ENCODE measurements at regions not wholly inside any gene's neighbourhood (a gene's known extent, or its start where the extent isn't known, plus 50 kb on each side); places are given as distances from the start of the nearest gene placed in this dataset.

- Mint-ChIP-seq H3K4me3 (no peak overlapping the region), H3K4me1 (no peaks in the 10 kb centered on the region), H3K27me3 (peaks cover 0 to 4% of the 10 kb centered on the region in 2 donors), H3K27ac (no peak overlapping the region), H3K9me3 (no peaks in the 10 kb centered on the region), H3K36me3 (no peaks in the 10 kb centered on the region)
- ATAC-seq (replicated peaks) (no peak), DNase-seq (no peak)
Observed at GRCh38 chr5:58116346-58116745, 343.5 kb downstream of the PLK2 start.

GRCh38 chr5:58115811-58116210 is 344.1 kb downstream of the PLK2 start:
- DNase-seq (no peak), ATAC-seq (replicated peaks) (no peak)
- Mint-ChIP-seq H3K27me3 (peaks cover 0 to 4% of the 10 kb centered on the region in 2 donors), H3K4me3 (no peak overlapping the region), H3K9me3 (no peaks in the 10 kb centered on the region), H3K4me1 (no peaks in the 10 kb centered on the region), H3K27ac (no peak overlapping the region), H3K36me3 (no peaks in the 10 kb centered on the region)

- H3K36me3 Mint-ChIP-seq = no peaks in the 10 kb centered on the region
- ATAC-seq (replicated peaks) = no peak
- no peak overlapping the region for H3K4me3 Mint-ChIP-seq
- no peaks in the 10 kb centered on the region for H3K9me3 Mint-ChIP-seq
- H3K27me3 Mint-ChIP-seq = peaks cover 4 to 5% of the 10 kb centered on the region in 2 donors
- H3K27ac Mint-ChIP-seq = no peak overlapping the region
- no peak for DNase-seq
- H3K4me1 Mint-ChIP-seq = no peaks in the 10 kb centered on the region
Observed at GRCh38 chr5:58114324-58114723, 345.6 kb downstream of the PLK2 start.

GRCh38 chr5:58113172-58113571 is 346.7 kb downstream of the PLK2 start:
- DNase-seq (no peak), ATAC-seq (replicated peaks) (no peak)
- no peaks in the 10 kb centered on the region for H3K36me3 Mint-ChIP-seq
- no peak overlapping the region for H3K4me3 Mint-ChIP-seq
- no peaks in the 10 kb centered on the region for H3K9me3 Mint-ChIP-seq
- H3K27me3 Mint-ChIP-seq = peaks cover 0 to 7% of the 10 kb centered on the region in 2 donors
- H3K27ac Mint-ChIP-seq = no peak overlapping the region
- H3K4me1 Mint-ChIP-seq = no peaks in the 10 kb centered on the region

GRCh38 chr5:58108511-58108910 is 351.4 kb downstream of the PLK2 start:
- Mint-ChIP-seq H3K36me3 (no peaks in the 10 kb centered on the region), H3K4me3 (no peak overlapping the region), H3K4me1 (no peaks in the 10 kb centered on the region), H3K9me3 (peaks cover 0 to 2% of the 10 kb centered on the region in 2 donors), H3K27me3 (peaks cover 0 to 7% of the 10 kb centered on the region in 2 donors), H3K27ac (no peak overlapping the region)
- ATAC-seq (replicated peaks) = no peak
- DNase-seq = no peak

GRCh38 chr5:58107704-58108103 is 352.2 kb downstream of the PLK2 start:
- H3K27me3 Mint-ChIP-seq = peaks cover 0 to 7% of the 10 kb centered on the region in 2 donors
- ATAC-seq (replicated peaks) = no peak
- H3K9me3 Mint-ChIP-seq = peaks cover 0 to 2% of the 10 kb centered on the region in 2 donors
- no peak overlapping the region for H3K27ac Mint-ChIP-seq
- no peak for DNase-seq
- H3K4me3 Mint-ChIP-seq = no peak overlapping the region
- no peaks in the 10 kb centered on the region for H3K4me1 Mint-ChIP-seq
- H3K36me3 Mint-ChIP-seq = no peaks in the 10 kb centered on the region

- ATAC-seq (replicated peaks) (no peak), DNase-seq (no peak)
- peaks cover 0 to 7% of the 10 kb centered on the region in 2 donors for H3K27me3 Mint-ChIP-seq
- H3K36me3 Mint-ChIP-seq = no peaks in the 10 kb centered on the region
- no peak overlapping the region for H3K27ac Mint-ChIP-seq
- no peaks in the 10 kb centered on the region for H3K4me1 Mint-ChIP-seq
- no peak overlapping the region for H3K4me3 Mint-ChIP-seq
- peaks cover 0 to 2% of the 10 kb centered on the region in 2 donors for H3K9me3 Mint-ChIP-seq
Observed at GRCh38 chr5:58106754-58107410, 353.0 kb downstream of the PLK2 start.

- Mint-ChIP-seq H3K9me3 (peaks cover 0 to 3% of the 10 kb centered on the region in 2 donors), H3K27ac (no peak overlapping the region), H3K36me3 (no peaks in the 10 kb centered on the region), H3K4me1 (no peaks in the 10 kb centered on the region), H3K4me3 (no peak overlapping the region), H3K27me3 (peaks cover 0 to 7% of the 10 kb centered on the region in 2 donors)
- DNase-seq = no peak
- ATAC-seq (replicated peaks) = no peak
Observed at GRCh38 chr5:58105836-58106235, 354.1 kb downstream of the PLK2 start.

- Mint-ChIP-seq H3K27me3 (no peaks in the 10 kb centered on the region), H3K36me3 (no peaks in the 10 kb centered on the region), H3K27ac (no peak overlapping the region), H3K4me1 (no peaks in the 10 kb centered on the region), H3K4me3 (no peak overlapping the region), H3K9me3 (peaks cover 0 to 6% of the 10 kb centered on the region in 2 donors)
- DNase-seq (no peak), ATAC-seq (replicated peaks) (no peak)
Observed at GRCh38 chr5:58099257-58099656, 360.6 kb downstream of the PLK2 start.

- Mint-ChIP-seq H3K9me3 (peaks cover 0 to 5% of the 10 kb centered on the region in 2 donors), H3K27me3 (no peaks in the 10 kb centered on the region), H3K36me3 (no peaks in the 10 kb centered on the region), H3K4me3 (no peak overlapping the region), H3K4me1 (no peaks in the 10 kb centered on the region), H3K27ac (no peak overlapping the region)
- ATAC-seq (replicated peaks) (peak in 1 of 2 donors; percentile 45), DNase-seq (no peak)
Observed at GRCh38 chr5:58094031-58094430, 365.9 kb downstream of the PLK2 start.

GRCh38 chr5:58090704-58091103 is 369.2 kb downstream of the PLK2 start:
- Mint-ChIP-seq H3K27ac (no peak overlapping the region), H3K27me3 (no peaks in the 10 kb centered on the region), H3K4me1 (no peaks in the 10 kb centered on the region), H3K36me3 (no peaks in the 10 kb centered on the region), H3K9me3 (no peaks in the 10 kb centered on the region), H3K4me3 (no peak overlapping the region)
- DNase-seq = no peak
- no peak for ATAC-seq (replicated peaks)

- no peak overlapping the region for H3K27ac Mint-ChIP-seq
- H3K36me3 Mint-ChIP-seq = no peaks in the 10 kb centered on the region
- H3K9me3 Mint-ChIP-seq = no peaks in the 10 kb centered on the region
- H3K4me3 Mint-ChIP-seq = no peak overlapping the region
- DNase-seq (no peak), ATAC-seq (replicated peaks) (no peak)
- H3K4me1 Mint-ChIP-seq = no peaks in the 10 kb centered on the region
- no peaks in the 10 kb centered on the region for H3K27me3 Mint-ChIP-seq
Observed at GRCh38 chr5:58088941-58089340, 370.9 kb downstream of the PLK2 start.

GRCh38 chr5:58087905-58088304 is 372.0 kb downstream of the PLK2 start:
- H3K4me1 Mint-ChIP-seq = no peaks in the 10 kb centered on the region
- H3K36me3 Mint-ChIP-seq = no peaks in the 10 kb centered on the region
- no peaks in the 10 kb centered on the region for H3K9me3 Mint-ChIP-seq
- no peak for DNase-seq
- no peak overlapping the region for H3K4me3 Mint-ChIP-seq
- H3K27ac Mint-ChIP-seq = no peak overlapping the region
- no peaks in the 10 kb centered on the region for H3K27me3 Mint-ChIP-seq
- no peak for ATAC-seq (replicated peaks)

- DNase-seq = no peak
Observed at GRCh38 chr5:58087123-58087522, 372.8 kb downstream of the PLK2 start.

GRCh38 chr5:58085800-58086199 is 374.1 kb downstream of the PLK2 start:
- no peaks in the 10 kb centered on the region for H3K36me3 Mint-ChIP-seq
- ATAC-seq (replicated peaks) (no peak), DNase-seq (no peak)
- no peaks in the 10 kb centered on the region for H3K4me1 Mint-ChIP-seq
- no peak overlapping the region for H3K27ac Mint-ChIP-seq
- no peak overlapping the region for H3K4me3 Mint-ChIP-seq
- H3K9me3 Mint-ChIP-seq = no peaks in the 10 kb centered on the region
- H3K27me3 Mint-ChIP-seq = peaks cover 0 to 3% of the 10 kb centered on the region in 2 donors

More at GRCh38 chr5:58087123-58087522, 372.8 kb downstream of the PLK2 start:
- H3K4me1 Mint-ChIP-seq = no peaks in the 10 kb centered on the region
- no peak overlapping the region for H3K27ac Mint-ChIP-seq
- no peak overlapping the region for H3K4me3 Mint-ChIP-seq
- no peaks in the 10 kb centered on the region for H3K36me3 Mint-ChIP-seq
- no peaks in the 10 kb centered on the region for H3K9me3 Mint-ChIP-seq
- H3K27me3 Mint-ChIP-seq = peaks cover 0 to 3% of the 10 kb centered on the region in 2 donors
- ATAC-seq (replicated peaks) = no peak
